Fibroblast of villous mesenchyme (primary cell): ENCODE measurements at regions not wholly inside any gene's neighbourhood (a gene's known extent, or its start where the extent isn't known, plus 50 kb on each side); places are given as distances from the start of the nearest gene placed in this dataset.
"Not testable (repeated sequence)": the region's sequence is repeated elsewhere in the genome, so short reads cannot be mapped to it uniquely, and the experiment has no call there.

Source experiments
- DNase-seq: peaks from one replicate; pipeline ENCODE4 v3.0.0-alpha.2; 2010; ENCODE audit warnings: low read depth
- H3K4me3 ChIP-seq: 2 replicates; pipeline ENCODE4 v1.5.1; 2011; ENCODE audit warnings: low read depth, mild to moderate bottlenecking, low read length
- CTCF ChIP-seq: IDR thresholded peaks from 2 replicates; pipeline ENCODE4 v1.5.1; 2012; ENCODE audit warnings: low read depth, mild to moderate bottlenecking, low read length; ENCODE audit not compliant: insufficient read depth

GRCh38 chr3:113377158-113377557 lies 64.1 kb downstream of the CFAP44 start:
- peak; percentile 10 for DNase-seq
- no peak overlapping the region for H3K4me3 ChIP-seq
- no peak for TF ChIP-seq CTCF

- H3K4me3 ChIP-seq: no peak overlapping the region
- TF ChIP-seq CTCF: no peak
- no peak for DNase-seq
These were observed 67.2 kb downstream of the CFAP44 start for GRCh38 chr3:113374078-113374477.

- not testable (repeated sequence) for H3K4me3 ChIP-seq, DNase-seq
These were observed 74.5 kb downstream of the CFAP44 start for GRCh38 chr3:113366800-113367199.

- DNase-seq, H3K4me3 ChIP-seq: not testable (repeated sequence)
These were observed 86.0 kb downstream of the CFAP44 start for GRCh38 chr3:113355340-113355739.

- DNase-seq: no peak
- no peak overlapping the region for H3K4me3 ChIP-seq
- TF ChIP-seq CTCF: no peak
These were observed 87.0 kb downstream of the CFAP44 start for GRCh38 chr3:113354307-113354706.

GRCh38 chr3:113353678-113354077 lies 87.6 kb downstream of the CFAP44 start:
- no peak for TF ChIP-seq CTCF
- H3K4me3 ChIP-seq: no peak overlapping the region
- no peak for DNase-seq

GRCh38 chr3:113340785-113341184 lies 100.5 kb downstream of the CFAP44 start:
- no peak for DNase-seq
- TF ChIP-seq CTCF: no peak
- no peak overlapping the region for H3K4me3 ChIP-seq

- H3K4me3 ChIP-seq: no peak overlapping the region
- peak; percentile 35 for TF ChIP-seq CTCF
- DNase-seq: no peak
These were observed 101.6 kb downstream of the CFAP44 start for GRCh38 chr3:113339616-113340244.
